ENCODE measurements at regions not wholly inside any gene's neighbourhood (a gene's known extent, or its start where the extent isn't known, plus 50 kb on each side); places are given as distances from the start of the nearest gene placed in this dataset.

- Histone ChIP-seq H3K36me3 (ENCODE audit: control insufficient read depth, insufficient read depth, low read length) (peaks cover 5% of the 10 kb centered on the region), H3K27ac (ENCODE audit: low read length) (no peak overlapping the region), H3K27me3 (ENCODE audit: control insufficient read depth, insufficient read depth, low read length) (no peaks in the 10 kb centered on the region), H3K9me3 (replicated peaks; ENCODE audit: control insufficient read depth, low read depth, low read length) (no peaks in the 10 kb centered on the region), H3K4me3 (ENCODE audit: low read length) (no peak overlapping the region), H3K4me1 (ENCODE audit: control insufficient read depth, insufficient read depth, low read length) (no peaks in the 10 kb centered on the region)
- 89% methylated on average over 1 of the region's 2 CpGs for WGBS (ENCODE audit: insufficient coverage)
- no peak for DNase-seq
Observed at GRCh38 chr6:167049275-167049674, 50.1 kb downstream of the CEP43 start.

GRCh38 chr6:167050903-167051302, 51.7 kb downstream of the CEP43 start:
- H3K27ac ChIP-seq (ENCODE audit: low read length), result no peak overlapping the region
- H3K4me1 ChIP-seq (ENCODE audit: control insufficient read depth, insufficient read depth, low read length), result no peaks in the 10 kb centered on the region
- no peak overlapping the region for H3K4me3 ChIP-seq (ENCODE audit: low read length)
- DNase-seq, result no peak
- no peaks in the 10 kb centered on the region for H3K27me3 ChIP-seq (ENCODE audit: control insufficient read depth, insufficient read depth, low read length)
- H3K36me3 ChIP-seq (ENCODE audit: control insufficient read depth, insufficient read depth, low read length), result no peaks in the 10 kb centered on the region
- no peaks in the 10 kb centered on the region for H3K9me3 ChIP-seq (replicated peaks; ENCODE audit: control insufficient read depth, low read depth, low read length)

- H3K9me3 ChIP-seq (replicated peaks; ENCODE audit: control insufficient read depth, low read depth, low read length), result no peaks in the 10 kb centered on the region
- no peaks in the 10 kb centered on the region for H3K27me3 ChIP-seq (ENCODE audit: control insufficient read depth, insufficient read depth, low read length)
- H3K36me3 ChIP-seq (ENCODE audit: control insufficient read depth, insufficient read depth, low read length), result no peaks in the 10 kb centered on the region
- no peaks in the 10 kb centered on the region for H3K4me1 ChIP-seq (ENCODE audit: control insufficient read depth, insufficient read depth, low read length)
- 45% methylated on average over 3 of the region's 5 CpGs for WGBS (ENCODE audit: insufficient coverage)
- H3K4me3 ChIP-seq (ENCODE audit: low read length), result no peak overlapping the region
- H3K27ac ChIP-seq (ENCODE audit: low read length), result no peak overlapping the region
- no peak for DNase-seq
Observed at GRCh38 chr6:167053895-167054530, 54.8 kb downstream of the CEP43 start.

- Histone ChIP-seq H3K27me3 (ENCODE audit: control insufficient read depth, insufficient read depth, low read length) (no peaks in the 10 kb centered on the region), H3K27ac (ENCODE audit: low read length) (no peak overlapping the region), H3K4me3 (ENCODE audit: low read length) (no peak overlapping the region), H3K9me3 (replicated peaks; ENCODE audit: control insufficient read depth, low read depth, low read length) (no peaks in the 10 kb centered on the region), H3K36me3 (ENCODE audit: control insufficient read depth, insufficient read depth, low read length) (no peaks in the 10 kb centered on the region), H3K4me1 (ENCODE audit: control insufficient read depth, insufficient read depth, low read length) (no peaks in the 10 kb centered on the region)
- no CpG with 5 or more reads among the region's 8 CpGs for WGBS (ENCODE audit: insufficient coverage)
- no peak for DNase-seq
Observed at GRCh38 chr6:167054987-167055386, 55.8 kb downstream of the CEP43 start.

GRCh38 chr6:167056370-167056769, 57.2 kb downstream of the CEP43 start:
- H3K27ac ChIP-seq (ENCODE audit: low read length), result no peak overlapping the region
- no peaks in the 10 kb centered on the region for H3K4me1 ChIP-seq (ENCODE audit: control insufficient read depth, insufficient read depth, low read length)
- DNase-seq, result peak; percentile 13
- no peaks in the 10 kb centered on the region for H3K27me3 ChIP-seq (ENCODE audit: control insufficient read depth, insufficient read depth, low read length)
- H3K36me3 ChIP-seq (ENCODE audit: control insufficient read depth, insufficient read depth, low read length), result no peaks in the 10 kb centered on the region
- H3K4me3 ChIP-seq (ENCODE audit: low read length), result no peak overlapping the region
- WGBS (ENCODE audit: insufficient coverage), result no CpG with 5 or more reads among the region's 1 CpG
- no peaks in the 10 kb centered on the region for H3K9me3 ChIP-seq (replicated peaks; ENCODE audit: control insufficient read depth, low read depth, low read length)

GRCh38 chr6:167058261-167058660, 59.1 kb downstream of the CEP43 start:
- no peak for DNase-seq
- no CpG with 5 or more reads among the region's 3 CpGs for WGBS (ENCODE audit: insufficient coverage)
- H3K27ac ChIP-seq (ENCODE audit: low read length), result no peak overlapping the region
- no peaks in the 10 kb centered on the region for H3K36me3 ChIP-seq (ENCODE audit: control insufficient read depth, insufficient read depth, low read length)
- no peaks in the 10 kb centered on the region for H3K27me3 ChIP-seq (ENCODE audit: control insufficient read depth, insufficient read depth, low read length)
- H3K4me1 ChIP-seq (ENCODE audit: control insufficient read depth, insufficient read depth, low read length), result no peaks in the 10 kb centered on the region
- no peaks in the 10 kb centered on the region for H3K9me3 ChIP-seq (replicated peaks; ENCODE audit: control insufficient read depth, low read depth, low read length)
- H3K4me3 ChIP-seq (ENCODE audit: low read length), result no peak overlapping the region

Data from muscle of leg (tissue), 3 donors.